Endothelial cell of umbilical vein (primary cell): ENCODE measurements at regions not wholly inside any gene's neighbourhood (a gene's known extent, or its start where the extent isn't known, plus 50 kb on each side); places are given as distances from the start of the nearest gene placed in this dataset.

Experiments
- BruUV-seq: library from RNA; stranded (reverse); fragments of 400-500 nt; replicated peaks from 2 replicates; lab custom pipeline; 2021; lab: Mats Ljungman, UMichigan
- CTCF ChIA-PET: fragments of 300-600, 350-600 bp; sonication (Branson Sonifier 250); formaldehyde crosslinking; loops from one replicate; lab custom pipeline; 2021; ENCODE audit warnings: antibody characterized with exemption, inconsistent platforms; lab: Charles Lee
- POLR2A ChIA-PET: fragments of 300-600, 350-600 bp; sonication (Branson Sonifier 250); formaldehyde crosslinking; loops from one replicate; lab custom pipeline; 2021; ENCODE audit warnings: antibody characterized with exemption, inconsistent platforms; lab: Charles Lee
- DNase-seq: peaks from one replicate; pipeline ENCODE4 v3.0.0-alpha.2; 2011; ENCODE audit warnings: low read depth, low spot score
- FAIRE-seq: peaks from 2 replicates; lab custom pipeline; 2011; peaks lifted over from hg19 to GRCh38; lab: Jason Lieb, UNC
- H2AFZ ChIP-seq: 2 replicates; pipeline ENCODE4 v1.6.0; 2012; ENCODE audit warnings: low read depth, low read length, control low read depth, inconsistent platforms
- H3K27ac ChIP-seq: 2 replicates; pipeline ENCODE4 v1.5.1; 2011; ENCODE audit warnings: low read depth, mild to moderate bottlenecking, control low read depth, low read length, moderate library complexity; ENCODE audit not compliant: insufficient read depth
- H3K27me3 ChIP-seq, 2 experiments: 2 replicates each; pipeline versions ENCODE4 v1.6.0 to v1.6.1; 2011; ENCODE audit warnings: low read length in 2 of 2, mixed read lengths in 1 of 2; ENCODE audit not compliant: control insufficient read depth in 2 of 2, insufficient read depth in 2 of 2
- H3K36me3 ChIP-seq, 2 experiments: 2 replicates in 1 of 2; 3 replicates in 1 of 2; pipeline ENCODE4 v1.5.1; 2011; ENCODE audit warnings: low read length in 2 of 2, mild to moderate bottlenecking in 1 of 2, moderate library complexity in 1 of 2; ENCODE audit not compliant: control insufficient read depth in 2 of 2, insufficient read depth in 2 of 2; ENCODE audit errors: extremely low read depth in 1 of 2
- H3K4me1 ChIP-seq: 3 replicates; pipeline ENCODE4 v1.5.1; 2011; ENCODE audit warnings: mild to moderate bottlenecking, low read length; ENCODE audit not compliant: control insufficient read depth, insufficient read depth; ENCODE audit errors: extremely low read depth
- H3K4me2 ChIP-seq: 2 replicates; pipeline ENCODE4 v1.6.1; 2011; ENCODE audit warnings: low read length, control low read depth, mixed read lengths; ENCODE audit not compliant: insufficient read depth
- H3K4me3 ChIP-seq, 3 experiments: fragments of 200-600 bp in 1 of 3; sonication (generic), shearing (Covaris generic) in 1 of 3; replicated peaks in 1 of 3; 2 replicates each; pipeline ENCODE4 v1.5.1; 2011 to 2016; ENCODE audit warnings: control low read depth in 3 of 3, low read length in 3 of 3, mild to moderate bottlenecking in 2 of 3, inconsistent platforms in 1 of 3, low read depth in 1 of 3, moderate library complexity in 1 of 3; ENCODE audit not compliant: insufficient read depth in 1 of 3
- H3K79me2 ChIP-seq: 2 replicates; pipeline ENCODE4 v1.6.0; 2012; ENCODE audit warnings: low read length, inconsistent platforms; ENCODE audit not compliant: control insufficient read depth, insufficient read depth
- H3K9ac ChIP-seq: replicated peaks from 2 replicates; pipeline ENCODE3; 2011; ENCODE audit warnings: low read length, control low read depth; ENCODE audit not compliant: insufficient read depth; ENCODE audit errors: extremely low read depth
- H3K9me1 ChIP-seq: replicated peaks from 3 replicates; pipeline ENCODE4 v1.6.0; 2011; ENCODE audit warnings: mild to moderate bottlenecking, low read length; ENCODE audit not compliant: control insufficient read depth, insufficient read depth; ENCODE audit errors: extremely low read depth
- H3K9me3 ChIP-seq: replicated peaks from 2 replicates; pipeline ENCODE4 v1.5.1; 2012; ENCODE audit warnings: low read length, inconsistent platforms; ENCODE audit not compliant: control insufficient read depth, insufficient read depth
- H4K20me1 ChIP-seq: replicated peaks from 2 replicates; pipeline ENCODE3; 2011; ENCODE audit warnings: mild to moderate bottlenecking, low read length; ENCODE audit not compliant: control insufficient read depth, insufficient read depth; ENCODE audit errors: extremely low read depth
- CTCF ChIP-seq, 2 donors: IDR thresholded peaks; 1 replicate in 1 of 2; 2 replicates in 1 of 2; pipeline ENCODE4 v1.5.1; 2011; ENCODE audit warnings: low read length in 2 of 2, mild to moderate bottlenecking in 2 of 2, moderate library complexity in 2 of 2, control low read depth in 1 of 2, inconsistent platforms in 1 of 2, low read depth in 1 of 2; ENCODE audit not compliant: insufficient read depth in 1 of 2; ENCODE audit errors: extremely low read depth in 1 of 2
- EZH2 ChIP-seq: IDR thresholded peaks from 2 replicates; pipeline ENCODE4 v1.6.1; 2012; ENCODE audit warnings: borderline replicate concordance, low read depth, mild to moderate bottlenecking, moderate library complexity, low read length, inconsistent platforms; ENCODE audit not compliant: severe bottlenecking
- FOS ChIP-seq: IDR thresholded peaks from 2 replicates; pipeline ENCODE4 v1.6.1; 2011; ENCODE audit warnings: mild to moderate bottlenecking, low read length, moderate library complexity, borderline replicate concordance; ENCODE audit not compliant: insufficient read depth
- GATA2 ChIP-seq: IDR thresholded peaks from 2 replicates; pipeline ENCODE4 v1.7.0; 2011; ENCODE audit warnings: low read depth, mild to moderate bottlenecking, moderate library complexity, mixed read lengths, low read length; ENCODE audit not compliant: insufficient read length, insufficient read depth
- JUN ChIP-seq: IDR thresholded peaks from 2 replicates; pipeline ENCODE4 v1.6.1; 2011; ENCODE audit warnings: borderline replicate concordance, low read depth; ENCODE audit not compliant: insufficient read length, insufficient read depth
- MAX ChIP-seq: IDR thresholded peaks from 2 replicates; pipeline ENCODE4 v1.6.1; 2011; ENCODE audit not compliant: insufficient read depth, insufficient read length
- MYC ChIP-seq: IDR thresholded peaks from one replicate; pipeline ENCODE4 v1.6.1; 2011; ENCODE audit warnings: mild to moderate bottlenecking, low read depth, low read length
- POLR2A ChIP-seq: IDR thresholded peaks from 2 replicates; pipeline ENCODE4 v1.6.1; 2012; ENCODE audit warnings: low read depth, mild to moderate bottlenecking, control low read depth, low read length
- POLR2AphosphoS5 ChIP-seq: IDR thresholded peaks from 2 replicates; pipeline ENCODE4 v1.6.1; 2012; ENCODE audit warnings: low read depth, mild to moderate bottlenecking, control low read depth, low read length, moderate library complexity; ENCODE audit not compliant: insufficient read depth
- dilution Hi-C: fragments of 300-500 bp; cut with MboI; formaldehyde crosslinking; loops from one replicate; pipeline ENCODE4 v1.15.0; 2019; ENCODE audit warnings: low sequenced_read_pairs; ENCODE audit not compliant: extremely low pct_ligation_motif_present
- intact Hi-C: fragments of 100-400 bp; cut with micrococcal nuclease; formaldehyde crosslinking; loops from one replicate; pipeline ENCODE4 v1.10.0; 2022

- TF ChIP-seq CTCF (IDR thresholded peaks at IDR 0.05; ENCODE audit: extremely low read depth in 1 of 2, insufficient read depth in 1 of 2, low read depth in 1 of 2, low read length in 2 of 2) (no peak), POLR2AphosphoS5 (no peak), MYC (no peak), MAX (no peak), GATA2 (no peak), POLR2A (no peak), FOS (no peak), JUN (no peak), EZH2 (no peak)
Measured at GRCh38 chr15:93176065-93176464, 87.1 kb upstream of the RGMA start.

More at GRCh38 chr15:93176065-93176464, 87.1 kb upstream of the RGMA start:
- Histone ChIP-seq H3K4me3 (no peak overlapping the region), H3K4me1 (no peaks in the 10 kb centered on the region), H3K4me2 (no peak overlapping the region), H3K27ac (no peak overlapping the region), H3K79me2 (no peaks in the 10 kb centered on the region), H4K20me1 (no peaks in the 10 kb centered on the region), H3K9me3 (peaks cover 2% of the 10 kb centered on the region), H3K9me1 (no peaks in the 10 kb centered on the region), H3K27me3 (no peaks in the 10 kb centered on the region), H2AFZ (no peak overlapping the region), H3K36me3 (no peaks in the 10 kb centered on the region), H3K9ac (no peak overlapping the region)
- dilution Hi-C loops (no loop called here), intact Hi-C loops (no loop called here)
- CTCF ChIA-PET, result no interaction called here
- POLR2A ChIA-PET, result no interaction called here
- DNase-seq (no peak), FAIRE-seq (no peak)
- no TSS peak for BruUV-seq
